GM18873 (cell line): ENCODE measurements at regions not wholly inside any gene's neighbourhood (a gene's known extent, or its start where the extent isn't known, plus 50 kb on each side); places are given as distances from the start of the nearest gene placed in this dataset.

ENCODE experiments used
- ATAC-seq: cut with Tn5 transposase; IDR thresholded peaks from one replicate; pipeline ENCODE4 v1.9.1; 2021; ENCODE audit warnings: mild to moderate bottlenecking, moderate library complexity, moderate number of reproducible peaks; ENCODE audit not compliant: unreplicated experiment, low FRiP score

GRCh38 chr2:2547911-2548310 is 216.8 kb upstream of the MYT1L start:
- ATAC-seq = no peak

- no peak for ATAC-seq
Measured at GRCh38 chr2:2547451-2547850, 216.4 kb upstream of the MYT1L start.

DNA sequence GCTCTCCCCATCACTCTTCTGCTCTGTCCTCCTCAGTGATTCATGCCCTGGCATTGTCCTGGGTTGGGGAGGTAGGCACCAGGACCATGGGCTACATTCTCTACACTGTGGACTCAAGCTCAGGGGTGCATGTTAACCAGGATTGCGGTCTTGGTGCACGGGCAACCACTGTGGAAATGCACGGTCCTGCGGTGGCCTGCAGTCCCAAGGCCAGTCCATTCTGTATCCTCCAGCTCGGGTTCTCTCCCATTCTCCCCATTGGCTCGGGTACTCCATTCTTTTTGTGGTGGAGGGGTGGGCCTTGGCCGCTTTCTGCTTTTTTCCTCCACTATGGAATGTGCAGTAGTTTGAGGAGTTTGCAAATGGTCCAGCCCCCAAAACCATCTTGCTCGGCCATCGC is 215.0 kb upstream of the MYT1L start:
- ATAC-seq = no peak

DNA sequence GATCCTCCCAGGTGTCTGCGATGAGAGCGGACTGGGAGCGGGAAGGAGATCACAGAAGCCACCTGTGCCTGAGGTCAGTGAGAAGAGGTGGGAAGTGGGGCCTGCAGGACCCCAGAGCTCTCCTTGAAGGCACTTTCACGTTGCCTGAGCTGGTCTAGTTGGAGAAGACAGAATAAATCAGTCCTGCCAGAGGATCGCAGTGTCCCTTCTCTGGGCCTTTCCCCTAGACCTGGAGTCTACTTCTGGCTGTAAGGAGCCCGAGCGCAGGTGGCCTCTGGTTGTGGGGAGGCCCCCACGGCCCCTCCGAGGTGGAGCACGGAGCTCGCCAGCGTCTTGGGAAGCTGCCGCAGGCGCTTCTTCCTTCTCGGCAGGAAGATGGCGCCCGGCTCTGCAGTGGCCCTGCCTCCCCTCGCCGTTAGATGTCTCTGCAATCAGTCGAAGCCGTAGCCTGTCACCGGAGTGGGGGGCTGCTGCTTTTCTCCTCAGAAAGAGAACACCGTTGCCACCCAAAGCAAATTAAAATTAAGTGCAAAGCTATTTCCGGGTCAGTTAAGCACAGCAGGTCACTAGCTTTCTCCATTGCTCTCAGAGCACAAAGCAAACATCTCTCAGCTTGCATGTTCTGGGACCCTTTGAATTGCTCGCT is 212.0 kb upstream of the MYT1L start:
- ATAC-seq = no peak

- no peak for ATAC-seq
Measured at GRCh38 chr2:2542316-2542715, 211.2 kb upstream of the MYT1L start.

DNA sequence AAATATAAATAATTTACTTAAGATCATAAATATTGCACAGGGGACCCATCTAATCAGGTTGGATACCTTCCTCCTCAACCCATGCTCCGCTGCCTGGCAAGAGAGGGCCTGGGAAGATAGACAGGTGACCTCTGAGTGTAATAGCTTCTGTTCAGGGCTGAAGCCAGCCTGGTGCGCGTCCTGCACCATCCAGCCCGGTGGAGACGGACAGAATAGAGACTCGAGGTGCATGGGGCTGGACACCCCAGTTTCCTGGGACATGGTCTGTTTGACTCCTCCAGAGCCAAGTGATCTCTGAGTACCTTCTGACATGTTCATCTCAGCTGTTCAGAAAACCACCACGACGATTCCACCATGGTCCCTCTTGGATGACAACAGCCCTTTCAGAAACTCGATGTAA is 209.3 kb upstream of the MYT1L start:
- ATAC-seq = no peak

- no peak for ATAC-seq
Measured at GRCh38 chr2:2536416-2537056, 205.5 kb upstream of the MYT1L start.

DNA sequence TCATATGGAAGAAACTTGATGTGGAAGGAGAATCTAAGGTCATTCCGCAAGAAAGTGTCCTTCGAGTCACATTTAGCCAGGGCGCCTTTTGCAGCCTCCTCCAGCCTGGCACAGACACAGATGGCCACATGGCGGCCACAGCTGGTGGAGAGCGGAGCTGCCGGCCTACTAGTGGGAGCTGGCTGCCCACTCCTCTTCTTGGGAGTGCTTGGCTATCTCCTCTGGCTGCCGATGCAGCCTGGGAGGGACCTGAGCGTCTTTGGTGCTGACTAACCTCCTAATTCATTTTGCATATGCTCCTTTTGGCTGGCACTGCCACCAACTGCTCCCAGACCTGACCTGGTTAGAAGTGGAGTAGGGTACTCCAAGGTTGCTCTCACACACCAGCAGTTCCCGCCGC is 199.3 kb upstream of the MYT1L start:
- no peak for ATAC-seq

DNA sequence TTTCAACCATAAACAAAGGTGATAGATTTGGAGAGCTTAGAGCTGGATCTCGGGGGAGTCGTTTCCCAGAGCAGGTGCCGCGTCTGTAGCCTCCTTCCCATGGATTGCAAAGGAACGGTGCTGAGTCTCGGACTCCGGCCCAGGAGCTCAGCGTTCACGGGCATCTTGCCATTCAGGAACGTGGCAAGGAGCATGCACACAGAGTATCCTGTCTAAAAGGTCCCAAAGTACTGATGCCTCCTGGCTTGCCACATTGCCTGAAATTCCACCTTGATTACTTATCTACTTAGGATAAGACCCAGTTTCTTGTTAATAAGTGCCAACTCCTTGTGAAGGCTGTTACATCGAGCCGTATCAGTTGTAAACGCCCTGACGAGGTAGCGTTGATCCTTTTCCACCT is 197.8 kb upstream of the MYT1L start:
- ATAC-seq = no peak

GRCh38 chr2:2527148-2527547 is 196.1 kb upstream of the MYT1L start:
- ATAC-seq = no peak

DNA sequence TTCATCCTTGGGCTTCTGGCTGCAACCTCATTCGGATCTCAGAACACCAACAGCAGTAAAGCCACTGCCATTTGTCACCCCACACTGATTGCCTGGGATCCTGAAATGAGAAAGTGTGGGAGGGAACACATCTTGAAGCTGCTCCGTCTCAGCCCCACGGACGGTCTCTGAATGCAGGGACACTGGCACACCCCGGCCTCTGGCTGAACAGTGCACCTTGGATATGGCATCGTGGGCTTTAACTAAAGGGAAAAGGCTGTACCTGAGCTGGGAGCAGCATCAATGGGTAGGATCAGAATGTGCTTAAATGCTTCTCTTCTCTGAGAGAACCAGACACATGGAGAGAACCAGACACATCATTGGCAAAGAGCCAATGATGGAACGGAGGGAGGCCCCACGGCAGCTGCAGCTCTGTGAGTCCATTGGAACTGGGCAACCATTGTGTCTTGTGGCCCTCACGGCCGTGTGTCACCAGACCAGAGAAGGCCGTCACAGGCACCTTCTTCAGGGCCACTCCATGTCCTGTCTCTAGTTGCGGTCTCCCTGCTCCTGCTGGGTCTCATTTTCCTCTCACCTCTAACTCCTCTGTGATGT is 193.4 kb upstream of the MYT1L start:
- ATAC-seq = no peak

- no peak for ATAC-seq
Measured at GRCh38 chr2:2523461-2524347, 192.6 kb upstream of the MYT1L start.

GRCh38 chr2:2520401-2520811 is 189.3 kb upstream of the MYT1L start:
- no peak for ATAC-seq

DNA sequence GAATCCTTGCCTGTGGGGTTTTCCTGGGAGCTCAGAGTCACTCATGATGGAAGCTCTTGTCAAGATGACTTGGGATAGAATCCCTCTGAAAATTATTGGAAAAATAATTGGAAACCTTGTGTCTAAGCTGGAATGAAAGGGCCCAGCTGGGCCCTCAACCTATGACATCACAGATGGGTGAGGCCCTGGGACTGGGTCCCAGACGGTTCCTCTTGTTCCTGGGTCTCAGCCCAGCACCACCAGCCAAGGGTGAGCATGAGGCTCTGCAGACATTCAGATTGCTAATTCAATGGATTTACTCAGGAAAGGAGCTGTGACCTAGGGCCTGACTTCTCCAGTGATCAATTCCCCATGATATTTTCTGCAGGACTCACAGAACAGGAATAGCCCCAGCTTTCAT is 188.3 kb upstream of the MYT1L start:
- no peak for ATAC-seq

DNA sequence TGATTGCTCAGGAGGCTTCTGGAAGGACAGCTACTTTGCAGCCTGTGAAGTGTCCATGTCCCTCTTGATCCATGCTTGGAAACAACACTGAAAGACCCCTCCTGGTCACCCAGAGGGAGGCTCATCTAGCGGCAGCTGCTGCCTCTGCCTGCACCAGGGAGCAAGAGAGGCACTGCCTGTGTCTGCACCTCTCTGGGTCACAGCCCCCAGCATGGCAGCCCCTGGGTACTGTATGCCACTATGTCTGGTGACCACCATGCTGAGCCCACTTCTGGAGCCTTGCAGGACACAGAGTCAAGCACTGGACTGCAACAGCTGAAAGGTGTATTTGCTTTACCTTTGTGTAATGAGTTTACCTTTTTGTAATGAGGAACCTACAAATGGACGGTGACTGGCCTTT is 186.3 kb upstream of the MYT1L start:
- ATAC-seq = no peak

DNA sequence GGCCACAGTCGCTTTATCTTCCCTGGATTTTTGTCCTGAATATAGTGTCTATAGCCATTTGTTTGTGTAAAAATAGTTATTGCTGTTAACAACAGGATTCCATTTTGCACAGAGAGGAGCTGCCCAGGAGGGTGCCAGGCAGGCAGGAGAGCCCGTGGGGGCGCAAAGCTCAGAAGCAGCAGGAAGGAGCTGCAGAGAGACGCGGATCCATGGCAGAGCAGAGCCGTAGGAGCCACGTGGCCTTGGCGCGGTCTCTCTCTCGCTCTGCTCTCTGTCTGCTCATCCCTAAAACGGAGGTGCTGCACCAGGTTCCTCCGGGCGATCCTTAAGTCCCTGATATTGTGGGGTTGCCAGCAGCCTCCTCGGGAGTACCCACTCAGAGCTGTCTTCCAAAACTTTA is 185.3 kb upstream of the MYT1L start:
- ATAC-seq = no peak

DNA sequence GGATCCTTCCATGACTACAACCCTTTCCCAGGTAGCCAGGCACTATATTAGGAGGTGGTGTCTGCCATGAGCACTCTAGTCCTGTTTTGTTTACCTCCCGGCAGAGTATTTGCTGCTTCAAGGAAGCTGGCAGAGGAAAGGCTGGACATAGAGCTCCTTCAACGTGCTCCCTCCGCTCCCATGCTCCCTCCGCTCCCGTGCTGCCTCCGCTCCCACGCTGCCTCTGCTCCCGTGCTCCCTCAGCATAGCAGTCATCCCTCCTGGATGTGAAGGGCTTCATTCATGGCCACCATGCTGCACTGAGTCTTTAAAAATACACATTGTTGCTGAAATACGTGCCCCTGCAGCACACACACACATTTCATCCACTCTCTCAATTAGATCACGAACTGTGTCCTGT is 181.9 kb upstream of the MYT1L start:
- no peak for ATAC-seq

DNA sequence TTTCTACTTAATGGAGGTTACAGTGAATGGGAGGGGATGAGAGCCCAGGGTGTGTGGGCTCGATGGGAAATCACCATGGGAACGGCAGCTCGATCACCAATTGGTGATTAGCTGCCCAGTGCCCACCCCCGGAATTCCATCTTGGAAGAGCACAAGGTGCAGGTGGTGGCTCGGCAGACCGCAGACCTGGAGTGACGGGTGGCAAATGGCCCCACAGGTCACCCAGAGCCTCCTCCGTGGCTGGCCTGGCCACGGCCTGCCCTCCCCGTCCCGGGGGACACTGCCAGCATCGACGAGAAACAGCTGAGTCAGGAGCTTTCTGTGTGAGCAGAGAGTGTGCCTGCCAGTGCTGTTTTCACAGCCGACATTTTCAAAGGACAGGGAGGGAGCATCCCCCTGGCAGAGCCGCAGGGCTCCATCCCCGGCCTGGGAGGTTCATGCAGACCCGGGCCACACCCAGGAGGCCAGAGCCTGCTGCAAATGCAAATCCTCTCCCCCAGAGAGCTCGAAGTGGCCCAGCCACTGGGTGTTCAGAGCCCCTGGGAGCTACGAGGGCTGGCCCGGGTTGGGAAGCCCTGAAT is 176.4 kb upstream of the MYT1L start:
- no peak for ATAC-seq

GRCh38 chr2:2506536-2506935 is 175.5 kb upstream of the MYT1L start:
- ATAC-seq = no peak

GRCh38 chr2:2505604-2506003 is 174.5 kb upstream of the MYT1L start:
- ATAC-seq = no peak

GRCh38 chr2:2503864-2504418 is 172.9 kb upstream of the MYT1L start:
- ATAC-seq = no peak
